Cardiac fibroblast (primary cell): ENCODE measurements at regions not wholly inside any gene's neighbourhood (a gene's known extent, or its start where the extent isn't known, plus 50 kb on each side); places are given as distances from the start of the nearest gene placed in this dataset.

ENCODE experiments used
- DNase-seq, 2 donors: peaks; one replicate each; pipeline versions ENCODE4 v3.0.0 to v3.0.0-alpha.2; 2010; ENCODE audit warnings: low read depth in 2 of 2
- H3K4me3 ChIP-seq, 2 donors: replicated peaks in 1 of 2; 1 replicate in 1 of 2; 2 replicates in 1 of 2; pipeline ENCODE4 v1.5.1; 2011; ENCODE audit warnings: low read depth in 2 of 2, low read length in 2 of 2, mild to moderate bottlenecking in 2 of 2, moderate library complexity in 1 of 2
- CTCF ChIP-seq: IDR thresholded peaks from one replicate; pipeline ENCODE4 v1.5.1; 2011; ENCODE audit warnings: low read depth, mild to moderate bottlenecking, low read length, inconsistent platforms

- H3K4me3 ChIP-seq = no peak overlapping the region
- TF ChIP-seq CTCF = no peak
Measured at GRCh38 chr4:83830138-83830888, 294.4 kb downstream of the GPAT3 start.

GRCh38 chr4:83828601-83829000 is 292.7 kb downstream of the GPAT3 start:
- DNase-seq = no peak
- no peak for TF ChIP-seq CTCF

More at GRCh38 chr4:83830138-83830888, 294.4 kb downstream of the GPAT3 start:
- no peak for DNase-seq

GRCh38 chr4:83821493-83821892 is 285.6 kb downstream of the GPAT3 start:
- no peak for TF ChIP-seq CTCF
- no peak for DNase-seq
- H3K4me3 ChIP-seq = no peak overlapping the region

More at GRCh38 chr4:83828601-83829000, 292.7 kb downstream of the GPAT3 start:
- H3K4me3 ChIP-seq = no peak overlapping the region

- TF ChIP-seq CTCF = no peak
- H3K4me3 ChIP-seq = no peak overlapping the region
- DNase-seq = no peak
Measured at GRCh38 chr4:83819582-83819981, 283.7 kb downstream of the GPAT3 start.

GRCh38 chr4:83810428-83810827 is 274.5 kb downstream of the GPAT3 start:
- peak in 1 of 2 donors; percentile 41 for DNase-seq
- no peak for TF ChIP-seq CTCF
- no peak overlapping the region for H3K4me3 ChIP-seq

GRCh38 chr4:83809581-83809980 is 273.7 kb downstream of the GPAT3 start:
- H3K4me3 ChIP-seq = no peak overlapping the region
- no peak for DNase-seq
- no peak for TF ChIP-seq CTCF

GRCh38 chr4:83793481-83793880 is 257.6 kb downstream of the GPAT3 start:
- no peak for DNase-seq
- TF ChIP-seq CTCF = no peak
- no peak overlapping the region for H3K4me3 ChIP-seq
